ENCODE measurements at regions not wholly inside any gene's neighbourhood (a gene's known extent, or its start where the extent isn't known, plus 50 kb on each side); places are given as distances from the start of the nearest gene placed in this dataset.

DNA sequence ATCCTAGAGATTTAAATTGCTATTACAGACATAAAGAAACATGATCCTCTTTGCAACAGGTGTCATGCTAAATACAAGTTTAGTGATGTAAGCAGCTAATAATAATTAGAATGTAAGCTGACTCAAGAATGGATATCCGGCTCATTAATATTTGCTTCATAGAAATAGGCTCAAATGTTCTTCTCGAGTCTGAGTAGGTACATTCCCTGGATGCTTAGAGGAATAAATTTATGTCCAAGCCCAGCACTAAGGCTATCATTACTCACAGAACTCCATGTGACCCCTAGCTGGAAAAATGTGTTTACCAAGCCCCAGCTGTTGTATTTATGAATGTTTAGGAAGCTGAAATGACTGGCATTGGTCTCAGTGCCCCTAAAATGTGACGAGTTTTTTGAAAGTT is 87.6 kb upstream of the TSPAN7 start:
- no peaks in the 10 kb centered on the region for H3K36me3 ChIP-seq
- DNase-seq = no peak
- TF ChIP-seq, protein P1, sequence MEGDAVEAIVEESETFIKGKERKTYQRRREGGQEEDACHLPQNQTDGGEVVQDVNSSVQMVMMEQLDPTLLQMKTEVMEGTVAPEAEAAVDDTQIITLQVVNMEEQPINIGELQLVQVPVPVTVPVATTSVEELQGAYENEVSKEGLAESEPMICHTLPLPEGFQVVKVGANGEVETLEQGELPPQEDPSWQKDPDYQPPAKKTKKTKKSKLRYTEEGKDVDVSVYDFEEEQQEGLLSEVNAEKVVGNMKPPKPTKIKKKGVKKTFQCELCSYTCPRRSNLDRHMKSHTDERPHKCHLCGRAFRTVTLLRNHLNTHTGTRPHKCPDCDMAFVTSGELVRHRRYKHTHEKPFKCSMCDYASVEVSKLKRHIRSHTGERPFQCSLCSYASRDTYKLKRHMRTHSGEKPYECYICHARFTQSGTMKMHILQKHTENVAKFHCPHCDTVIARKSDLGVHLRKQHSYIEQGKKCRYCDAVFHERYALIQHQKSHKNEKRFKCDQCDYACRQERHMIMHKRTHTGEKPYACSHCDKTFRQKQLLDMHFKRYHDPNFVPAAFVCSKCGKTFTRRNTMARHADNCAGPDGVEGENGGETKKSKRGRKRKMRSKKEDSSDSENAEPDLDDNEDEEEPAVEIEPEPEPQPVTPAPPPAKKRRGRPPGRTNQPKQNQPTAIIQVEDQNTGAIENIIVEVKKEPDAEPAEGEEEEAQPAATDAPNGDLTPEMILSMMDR (IDR thresholded peaks at IDR 0.05) = no peak
- TF ChIP-seq POLR2A (IDR thresholded peaks at IDR 0.05) (no peak), EP300 (IDR thresholded peaks at IDR 0.05) (no peak), POLR2AphosphoS5 (IDR thresholded peaks at IDR 0.05) (no peak)
- intact Hi-C loops (cut with DNase I) = no loop called here
- no peak overlapping the region for H3K4me3 ChIP-seq
- no peaks in the 10 kb centered on the region for H3K4me1 ChIP-seq
- no peaks in the 10 kb centered on the region for H3K27me3 ChIP-seq
- WGBS, 2 donors = 79 to 84% methylated on average over 3 of the region's 3 CpGs
- H3K9me3 ChIP-seq = no peaks in the 10 kb centered on the region
- no peak overlapping the region for H3K27ac ChIP-seq

DNA sequence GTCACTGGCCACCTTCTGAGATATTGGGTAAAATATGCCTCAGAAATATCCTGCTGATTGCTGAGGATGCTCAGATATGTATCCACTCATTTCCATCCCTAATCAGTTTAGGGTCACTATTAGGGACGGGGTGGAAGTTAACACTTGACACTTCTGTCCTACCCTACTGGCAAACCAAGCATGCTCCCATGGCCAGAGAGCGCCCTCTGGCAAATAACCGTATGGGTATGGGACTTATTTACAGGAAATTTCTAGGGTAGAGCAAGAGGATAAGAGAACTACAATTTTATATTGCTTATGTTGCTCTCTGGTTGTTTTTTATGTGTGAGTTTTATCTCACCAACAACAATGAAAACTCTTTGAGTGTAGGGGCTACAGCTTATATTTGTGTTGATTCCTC is 86.8 kb upstream of the TSPAN7 start:
- no peaks in the 10 kb centered on the region for H3K4me1 ChIP-seq
- TF ChIP-seq EP300 (IDR thresholded peaks at IDR 0.05) (no peak), POLR2A (IDR thresholded peaks at IDR 0.05) (no peak), POLR2AphosphoS5 (IDR thresholded peaks at IDR 0.05) (no peak)
- TF ChIP-seq, protein P1 (IDR thresholded peaks at IDR 0.05) = no peak
- H3K9me3 ChIP-seq = no peaks in the 10 kb centered on the region
- intact Hi-C loops (cut with DNase I) = no loop called here
- H3K27ac ChIP-seq = no peak overlapping the region
- no peaks in the 10 kb centered on the region for H3K36me3 ChIP-seq
- no peak for DNase-seq
- no peaks in the 10 kb centered on the region for H3K27me3 ChIP-seq
- H3K4me3 ChIP-seq = no peak overlapping the region
- WGBS, 2 donors = 88% methylated on average over 3 of the region's 3 CpGs

DNA sequence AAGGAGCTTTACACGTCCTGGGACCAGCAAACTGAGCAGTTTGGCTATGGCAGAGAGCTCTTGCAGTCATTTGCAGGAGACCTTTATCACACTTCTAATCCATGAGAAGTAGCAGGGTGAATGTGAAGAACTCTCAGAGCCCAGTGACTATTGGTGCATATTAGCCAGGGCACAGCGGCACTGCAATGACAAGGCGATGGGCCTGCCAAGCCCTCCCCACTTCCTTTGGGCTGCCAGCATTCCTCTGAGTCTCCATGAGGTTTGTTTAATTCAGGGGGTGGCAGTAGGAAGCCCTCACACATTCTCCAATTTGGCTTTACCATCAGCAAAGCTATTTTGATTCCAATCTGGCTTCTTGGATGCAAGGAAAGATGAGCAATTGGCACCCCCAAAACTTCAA is 79.2 kb upstream of the TSPAN7 start:
- H3K27me3 ChIP-seq = no peaks in the 10 kb centered on the region
- TF ChIP-seq POLR2A (IDR thresholded peaks at IDR 0.05) = no peak
- TF ChIP-seq EP300 (IDR thresholded peaks at IDR 0.05) = no peak
- TF ChIP-seq, protein P1 (IDR thresholded peaks at IDR 0.05) = no peak
- TF ChIP-seq POLR2AphosphoS5 (IDR thresholded peaks at IDR 0.05) = no peak
- no peaks in the 10 kb centered on the region for H3K9me3 ChIP-seq
- H3K27ac ChIP-seq = no peak overlapping the region
- no peaks in the 10 kb centered on the region for H3K36me3 ChIP-seq
- WGBS, 2 donors = 90% methylated on average over 3 of the region's 3 CpGs
- no peak overlapping the region for H3K4me3 ChIP-seq
- intact Hi-C loops (cut with DNase I) = no loop called here
- no peak for DNase-seq
- no peaks in the 10 kb centered on the region for H3K4me1 ChIP-seq

DNA sequence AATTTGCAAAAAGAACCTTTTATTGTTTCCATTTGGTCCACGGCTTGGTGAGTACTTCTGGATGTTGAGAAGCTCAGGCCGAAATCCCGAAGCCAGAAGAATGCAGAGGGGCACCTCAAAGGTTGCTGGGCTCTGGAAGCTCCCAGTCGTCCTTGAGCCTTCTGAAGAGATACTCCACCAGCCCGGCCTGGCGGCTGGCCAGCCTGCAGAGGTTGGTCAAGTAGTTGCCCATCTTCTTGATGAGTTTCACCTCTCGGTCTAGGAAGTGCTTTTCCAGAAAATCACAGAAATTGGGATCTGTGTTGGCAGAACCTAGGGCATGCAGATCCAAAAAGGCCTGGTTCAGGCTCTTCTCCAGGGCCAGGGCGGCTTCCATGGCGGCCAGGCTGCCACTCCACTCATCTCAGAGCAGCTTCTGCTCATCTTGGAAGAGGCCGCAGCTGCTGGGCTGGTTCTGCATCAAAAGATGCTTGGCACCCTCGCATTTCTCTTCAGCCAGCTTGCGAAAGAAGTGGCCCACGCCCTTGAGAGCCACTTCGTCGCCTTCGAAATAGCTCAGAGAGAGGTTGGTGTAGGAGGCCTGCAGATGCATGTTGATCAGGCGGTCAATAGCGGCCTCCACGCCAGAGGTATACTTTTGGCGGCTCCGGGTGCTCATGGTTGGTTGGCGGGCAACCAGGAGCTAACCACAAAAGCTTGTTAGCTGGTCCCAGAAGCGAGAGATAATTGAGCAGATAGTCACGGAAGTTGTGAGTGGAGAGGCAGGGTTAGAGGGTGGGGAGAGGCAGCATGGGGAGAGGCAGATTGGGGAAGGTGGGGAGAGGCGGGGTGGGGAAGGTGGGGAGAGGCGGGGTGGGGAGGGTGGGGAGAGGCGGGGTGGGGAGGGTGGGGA is 76.5 kb upstream of the TSPAN7 start:
- H3K36me3 ChIP-seq = no peaks in the 10 kb centered on the region
- no peaks in the 10 kb centered on the region for H3K27me3 ChIP-seq
- no peaks in the 10 kb centered on the region for H3K4me1 ChIP-seq
- intact Hi-C loops (cut with DNase I) = no loop called here
- no peak overlapping the region for H3K27ac ChIP-seq
- H3K4me3 ChIP-seq = no peak overlapping the region
- TF ChIP-seq, protein P1 (IDR thresholded peaks at IDR 0.05) = no peak
- TF ChIP-seq POLR2A (IDR thresholded peaks at IDR 0.05) (no peak), EP300 (IDR thresholded peaks at IDR 0.05) (no peak), POLR2AphosphoS5 (IDR thresholded peaks at IDR 0.05) (no peak)
- H3K9me3 ChIP-seq = no peaks in the 10 kb centered on the region
- DNase-seq = peak; percentile 64
- WGBS, 2 donors = 94 to 96% methylated on average over 24 of the region's 27 CpGs

All from sigmoid colon (tissue), 6 donors.